ENCODE measurements at regions not wholly inside any gene's neighbourhood (a gene's known extent, or its start where the extent isn't known, plus 50 kb on each side); places are given as distances from the start of the nearest gene placed in this dataset.

- DNase-seq (ENCODE audit: low read depth), result no peak
- no peak overlapping the region for H3K4me3 ChIP-seq (ENCODE audit: low read depth, low read length)
- TF ChIP-seq CTCF (IDR thresholded peaks at IDR 0.05; ENCODE audit: insufficient read depth, low read depth, low read length), result no peak
Observed at GRCh38 chr14:87656315-87656714, 336.7 kb downstream of the GALC start.

GRCh38 chr14:87652278-87652677 is 340.7 kb downstream of the GALC start:
- no peak overlapping the region for H3K4me3 ChIP-seq (ENCODE audit: low read depth, low read length)
- TF ChIP-seq CTCF (IDR thresholded peaks at IDR 0.05; ENCODE audit: insufficient read depth, low read depth, low read length), result no peak
- DNase-seq (ENCODE audit: low read depth), result no peak

GRCh38 chr14:87644689-87645088 is 348.3 kb downstream of the GALC start:
- no peak for DNase-seq (ENCODE audit: low read depth)
- no peak for TF ChIP-seq CTCF (IDR thresholded peaks at IDR 0.05; ENCODE audit: insufficient read depth, low read depth, low read length)
- H3K4me3 ChIP-seq (ENCODE audit: low read depth, low read length), result no peak overlapping the region

- no peak for DNase-seq (ENCODE audit: low read depth)
- no peak overlapping the region for H3K4me3 ChIP-seq (ENCODE audit: low read depth, low read length)
- TF ChIP-seq CTCF (IDR thresholded peaks at IDR 0.05; ENCODE audit: insufficient read depth, low read depth, low read length), result no peak
Observed at GRCh38 chr14:87643005-87643404, 350.0 kb downstream of the GALC start.

GRCh38 chr14:87640553-87640952 is 352.4 kb downstream of the GALC start:
- TF ChIP-seq CTCF (IDR thresholded peaks at IDR 0.05; ENCODE audit: insufficient read depth, low read depth, low read length), result no peak
- H3K4me3 ChIP-seq (ENCODE audit: low read depth, low read length), result no peak overlapping the region
- no peak for DNase-seq (ENCODE audit: low read depth)

GRCh38 chr14:87638196-87638595 is 354.8 kb downstream of the GALC start:
- no peak for TF ChIP-seq CTCF (IDR thresholded peaks at IDR 0.05; ENCODE audit: insufficient read depth, low read depth, low read length)
- no peak overlapping the region for H3K4me3 ChIP-seq (ENCODE audit: low read depth, low read length)
- no peak for DNase-seq (ENCODE audit: low read depth)

- no peak for DNase-seq (ENCODE audit: low read depth)
- TF ChIP-seq CTCF (IDR thresholded peaks at IDR 0.05; ENCODE audit: insufficient read depth, low read depth, low read length), result no peak
- H3K4me3 ChIP-seq (ENCODE audit: low read depth, low read length), result no peak overlapping the region
Observed at GRCh38 chr14:87635442-87635841, 357.5 kb downstream of the GALC start.

Measured in fibroblast of villous mesenchyme (primary cell).